Natural killer cell (primary cell): ENCODE measurements at regions not wholly inside any gene's neighbourhood (a gene's known extent, or its start where the extent isn't known, plus 50 kb on each side); places are given as distances from the start of the nearest gene placed in this dataset.

Experiments
- ATAC-seq, 3 donors: fragments of 150-1000 bp in 2 of 3; fragments of 200-7000 bp in 1 of 3; cut with Tn5 transposase; 1 replicate in 1 of 3; 2 replicates in 2 of 3; pipeline ENCODE4 v1.10.0; 2021; ENCODE audit warnings: mild to moderate bottlenecking in 2 of 3, moderate library complexity in 2 of 3
- DNase-seq, 2 donors: peaks; one replicate each; pipeline versions ENCODE4 v3.0.0 to v3.0.0-alpha.2; 2013 to 2021; ENCODE audit warnings: mixed read lengths in 1 of 2
- H3K27ac ChIP-seq: one replicate; pipeline ENCODE4 v1.5.1; 2013; ENCODE audit warnings: mild to moderate bottlenecking, low read length
- H3K27me3 ChIP-seq: one replicate; pipeline ENCODE4 v1.6.1; 2013; ENCODE audit warnings: low read length; ENCODE audit not compliant: control insufficient read depth, insufficient read depth
- H3K36me3 ChIP-seq: one replicate; pipeline ENCODE4 v1.6.1; 2013; ENCODE audit warnings: low read length; ENCODE audit not compliant: control insufficient read depth, insufficient read depth
- H3K4me1 ChIP-seq: one replicate; pipeline ENCODE4 v1.6.1; 2013; ENCODE audit warnings: low read length; ENCODE audit not compliant: control insufficient read depth, insufficient read depth
- H3K4me3 ChIP-seq: one replicate; pipeline ENCODE4 v1.5.1; 2013; ENCODE audit warnings: low read length
- H3K9me3 ChIP-seq: one replicate; pipeline ENCODE4 v1.6.1; 2013; ENCODE audit warnings: low read length; ENCODE audit not compliant: control insufficient read depth, insufficient read depth
- H3K27ac Mint-ChIP-seq, 2 donors: one replicate each; pipeline ENCODE4 v1.8.0; 2022; ENCODE audit warnings: mild to moderate bottlenecking in 2 of 2, mixed read lengths in 2 of 2, moderate library complexity in 1 of 2
- H3K27me3 Mint-ChIP-seq, 2 donors: one replicate each; pipeline ENCODE4 v1.8.0; 2022; ENCODE audit warnings: low read depth in 2 of 2, mixed read lengths in 2 of 2
- H3K36me3 Mint-ChIP-seq: one replicate; pipeline ENCODE4 v1.8.0; 2022; ENCODE audit warnings: mixed read lengths
- H3K4me1 Mint-ChIP-seq, 2 donors: one replicate each; pipeline ENCODE4 v1.8.0; 2022; ENCODE audit warnings: mixed read lengths in 2 of 2
- H3K4me3 Mint-ChIP-seq: one replicate; pipeline ENCODE4 v1.8.0; 2022; ENCODE audit warnings: mild to moderate bottlenecking, moderate library complexity, mixed read lengths
- H3K9me3 Mint-ChIP-seq, 2 donors: one replicate each; pipeline ENCODE4 v1.8.0; 2022; ENCODE audit warnings: mixed read lengths in 2 of 2
- WGBS: methylation state at CpG from one replicate; pipeline ENCODE4 v1.1.7; 2013; ENCODE audit warnings: missing lambda C conversion rate; ENCODE audit not compliant: insufficient coverage; 5-methylcytosine and 5-hydroxymethylcytosine counted together
- intact Hi-C: fragments of 100-400 bp; cut with micrococcal nuclease; formaldehyde crosslinking; loops from one replicate; pipeline ENCODE4 v1.14.2; 2022
- TF ChIP-seq, protein P1 (sequence below): fragments of 200-600 bp; IDR thresholded peaks from one replicate; pipeline ENCODE4 v1.8.0; 2022; ENCODE audit warnings: antibody characterized with exemption

DNA sequence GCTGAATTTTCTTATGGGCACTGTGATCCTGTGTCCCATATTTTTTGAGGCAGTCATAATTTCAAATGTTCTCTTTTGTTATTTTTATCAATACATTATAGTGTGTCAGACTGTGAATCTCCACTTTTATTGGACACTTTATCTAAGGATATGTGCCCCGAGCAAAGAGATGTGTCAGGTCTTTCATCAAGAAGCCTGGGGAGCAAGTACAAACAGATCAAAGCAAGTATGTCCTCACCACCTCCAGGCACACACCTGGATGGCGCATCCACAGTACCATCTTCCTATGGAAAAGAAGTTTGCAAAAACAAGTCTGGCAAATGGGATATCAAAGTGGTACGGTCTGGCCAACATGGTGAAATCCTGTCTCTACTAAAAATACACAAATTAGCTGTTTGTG lies 81.0 kb upstream of the ZNF236 start:
- Mint-ChIP-seq H3K27ac (no peak overlapping the region), H3K27me3 (peaks cover 9 to 15% of the 10 kb centered on the region in 2 donors), H3K36me3 (no peaks in the 10 kb centered on the region), H3K4me3 (no peak overlapping the region), H3K4me1 (peaks cover 6% of the 10 kb centered on the region in 2 donors), H3K9me3 (peaks cover 0 to 3% of the 10 kb centered on the region in 2 donors)
- TF ChIP-seq, protein P1, sequence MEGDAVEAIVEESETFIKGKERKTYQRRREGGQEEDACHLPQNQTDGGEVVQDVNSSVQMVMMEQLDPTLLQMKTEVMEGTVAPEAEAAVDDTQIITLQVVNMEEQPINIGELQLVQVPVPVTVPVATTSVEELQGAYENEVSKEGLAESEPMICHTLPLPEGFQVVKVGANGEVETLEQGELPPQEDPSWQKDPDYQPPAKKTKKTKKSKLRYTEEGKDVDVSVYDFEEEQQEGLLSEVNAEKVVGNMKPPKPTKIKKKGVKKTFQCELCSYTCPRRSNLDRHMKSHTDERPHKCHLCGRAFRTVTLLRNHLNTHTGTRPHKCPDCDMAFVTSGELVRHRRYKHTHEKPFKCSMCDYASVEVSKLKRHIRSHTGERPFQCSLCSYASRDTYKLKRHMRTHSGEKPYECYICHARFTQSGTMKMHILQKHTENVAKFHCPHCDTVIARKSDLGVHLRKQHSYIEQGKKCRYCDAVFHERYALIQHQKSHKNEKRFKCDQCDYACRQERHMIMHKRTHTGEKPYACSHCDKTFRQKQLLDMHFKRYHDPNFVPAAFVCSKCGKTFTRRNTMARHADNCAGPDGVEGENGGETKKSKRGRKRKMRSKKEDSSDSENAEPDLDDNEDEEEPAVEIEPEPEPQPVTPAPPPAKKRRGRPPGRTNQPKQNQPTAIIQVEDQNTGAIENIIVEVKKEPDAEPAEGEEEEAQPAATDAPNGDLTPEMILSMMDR: no peak
- DNase-seq (no peak), ATAC-seq (no peak)
- H3K27me3 ChIP-seq: no peaks in the 10 kb centered on the region
- H3K4me1 ChIP-seq: peaks cover 7% of the 10 kb centered on the region
- no peaks in the 10 kb centered on the region for H3K9me3 ChIP-seq
- intact Hi-C loops: no loop called here
- WGBS: 93% methylated on average over 3 of the region's 3 CpGs
- no peak overlapping the region for H3K27ac ChIP-seq
- H3K36me3 ChIP-seq: no peaks in the 10 kb centered on the region
- H3K4me3 ChIP-seq: no peak overlapping the region

DNA sequence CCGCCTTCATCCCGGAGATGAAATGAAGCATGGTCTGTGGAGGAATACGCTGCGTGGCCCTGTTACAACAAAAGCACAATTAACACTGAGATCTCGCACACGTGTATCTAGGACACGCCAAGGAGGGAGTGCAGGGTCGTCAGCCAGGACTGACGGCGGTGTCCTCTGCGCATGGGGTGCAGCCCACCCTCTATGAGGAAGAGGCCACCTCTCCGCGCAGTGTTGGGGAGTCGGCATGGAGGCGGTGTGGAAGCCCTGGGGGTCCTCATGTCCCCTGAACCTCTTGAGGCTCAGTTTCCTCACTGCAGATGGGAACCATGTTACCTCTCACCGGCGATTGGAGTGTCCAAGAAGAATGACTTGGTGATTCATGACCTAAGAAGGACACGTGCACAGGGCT lies 86.0 kb upstream of the ZNF236 start:
- no peak overlapping the region for H3K27ac Mint-ChIP-seq

DNA sequence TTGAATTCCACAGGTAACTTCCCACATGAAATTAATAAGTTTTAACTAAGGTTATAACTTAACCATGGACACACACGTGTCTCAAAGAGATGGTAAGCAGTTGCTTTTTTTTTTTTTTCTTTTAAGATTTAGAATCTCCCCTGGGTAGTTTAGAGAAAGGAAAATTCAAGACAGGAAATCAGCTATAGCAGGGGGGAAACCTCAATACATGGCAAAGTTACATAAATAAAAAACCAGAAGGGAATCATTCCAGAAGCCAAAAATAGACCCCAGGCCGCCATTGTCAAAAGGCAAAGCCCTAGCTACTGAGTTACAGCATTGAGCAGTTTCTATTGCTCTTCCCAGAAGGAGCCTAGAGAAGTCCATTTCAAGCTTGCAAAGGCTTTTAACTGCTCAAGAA lies 91.5 kb upstream of the ZNF236 start:
- no peak overlapping the region for H3K27ac ChIP-seq
- Mint-ChIP-seq H3K4me3 (no peak overlapping the region), H3K4me1 (peaks cover 0 to 4% of the 10 kb centered on the region in 2 donors), H3K36me3 (peaks cover 12% of the 10 kb centered on the region), H3K27me3 (peaks cover 0 to 3% of the 10 kb centered on the region in 2 donors), H3K9me3 (peaks cover 0 to 4% of the 10 kb centered on the region in 2 donors), H3K27ac (no peak overlapping the region)
- H3K4me3 ChIP-seq: no peak overlapping the region
- TF ChIP-seq, protein P1: no peak
- WGBS: 24% methylated on average over 1 of the region's 2 CpGs
- H3K36me3 ChIP-seq: no peaks in the 10 kb centered on the region
- intact Hi-C loops: no loop called here
- DNase-seq (no peak), ATAC-seq (no peak)
- H3K4me1 ChIP-seq: no peaks in the 10 kb centered on the region
- H3K27me3 ChIP-seq: no peaks in the 10 kb centered on the region
- H3K9me3 ChIP-seq: no peaks in the 10 kb centered on the region

More for the DNA sequence above, 86.0 kb upstream of the ZNF236 start:
- Mint-ChIP-seq H3K36me3 (no peaks in the 10 kb centered on the region), H3K4me1 (peaks cover 6% of the 10 kb centered on the region in 2 donors), H3K9me3 (peaks cover 0 to 3% of the 10 kb centered on the region in 2 donors), H3K4me3 (no peak overlapping the region), H3K27me3 (peaks cover 6 to 9% of the 10 kb centered on the region in 2 donors)
- Histone ChIP-seq H3K4me3 (no peak overlapping the region), H3K27me3 (no peaks in the 10 kb centered on the region), H3K4me1 (peaks cover 7% of the 10 kb centered on the region), H3K9me3 (no peaks in the 10 kb centered on the region), H3K36me3 (no peaks in the 10 kb centered on the region), H3K27ac (no peak overlapping the region)
- 93% methylated on average over 18 of the region's 18 CpGs for WGBS
- intact Hi-C loops: no loop called here
- TF ChIP-seq, protein P1: no peak
- ATAC-seq: no peak
- DNase-seq: no peak

DNA sequence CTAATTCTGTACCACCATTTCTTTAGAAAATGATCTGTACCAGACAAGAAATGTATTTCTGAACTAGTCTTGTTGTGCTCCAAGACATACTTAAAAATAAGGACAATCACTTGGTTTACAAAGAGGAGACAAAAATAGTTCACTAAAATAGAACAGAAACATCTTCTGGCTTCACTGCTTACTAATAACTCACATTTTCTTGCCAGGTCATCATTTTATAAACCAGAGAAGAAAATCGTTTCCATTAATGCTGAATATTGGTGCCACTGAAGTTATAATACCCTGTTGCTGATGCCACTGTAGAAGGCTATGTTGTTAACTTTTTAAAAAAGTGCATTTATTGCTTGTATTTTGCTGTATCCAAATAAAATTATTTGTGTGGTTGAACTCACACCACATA lies 94.8 kb upstream of the ZNF236 start:
- TF ChIP-seq, protein P1: no peak
- intact Hi-C loops: no loop called here
- DNase-seq: no peak
- H3K9me3 Mint-ChIP-seq: peaks cover 0 to 4% of the 10 kb centered on the region in 2 donors
- H3K27ac ChIP-seq: no peak overlapping the region
- no peak for ATAC-seq
- no peaks in the 10 kb centered on the region for H3K36me3 ChIP-seq
- H3K4me3 Mint-ChIP-seq: no peak overlapping the region
- peaks cover 0 to 3% of the 10 kb centered on the region in 2 donors for H3K27me3 Mint-ChIP-seq
- peaks cover 12% of the 10 kb centered on the region for H3K36me3 Mint-ChIP-seq
- peaks cover 19% of the 10 kb centered on the region for H3K4me1 ChIP-seq
- no peaks in the 10 kb centered on the region for H3K9me3 ChIP-seq
- H3K27ac Mint-ChIP-seq: no peak overlapping the region
- no CpG with 5 or more reads among the region's 1 CpG for WGBS
- H3K4me3 ChIP-seq: no peak overlapping the region
- peaks cover 13 to 16% of the 10 kb centered on the region in 2 donors for H3K4me1 Mint-ChIP-seq
- no peaks in the 10 kb centered on the region for H3K27me3 ChIP-seq
